ENCODE measurements at regions not wholly inside any gene's neighbourhood (a gene's known extent, or its start where the extent isn't known, plus 50 kb on each side); places are given as distances from the start of the nearest gene placed in this dataset.

- no peak overlapping the region for H3K27ac Mint-ChIP-seq (ENCODE audit: unreplicated experiment)
- no peaks in the 10 kb centered on the region for H3K4me1 Mint-ChIP-seq (ENCODE audit: low read depth, unreplicated experiment)
- no peak overlapping the region for H3K4me3 Mint-ChIP-seq (ENCODE audit: unreplicated experiment)
- H3K9me3 Mint-ChIP-seq (ENCODE audit: unreplicated experiment) = peaks cover 1% of the 10 kb centered on the region
- no peaks in the 10 kb centered on the region for H3K36me3 Mint-ChIP-seq (ENCODE audit: unreplicated experiment)
- DNase-seq = no peak
- H3K27me3 Mint-ChIP-seq (ENCODE audit: unreplicated experiment) = no peaks in the 10 kb centered on the region
- no peak for TF ChIP-seq CTCF (IDR thresholded peaks at IDR 0.05; ENCODE audit: partially characterized antibody, unreplicated experiment)
Measured at GRCh38 chr20:22720206-22720605, 135.8 kb upstream of the FOXA2 start.

GRCh38 chr20:22722811-22723210, 138.4 kb upstream of the FOXA2 start:
- no peaks in the 10 kb centered on the region for H3K36me3 Mint-ChIP-seq (ENCODE audit: unreplicated experiment)
- no peak overlapping the region for H3K27ac Mint-ChIP-seq (ENCODE audit: unreplicated experiment)
- H3K9me3 Mint-ChIP-seq (ENCODE audit: unreplicated experiment) = peaks cover 1% of the 10 kb centered on the region
- H3K4me3 Mint-ChIP-seq (ENCODE audit: unreplicated experiment) = no peak overlapping the region
- no peak for TF ChIP-seq CTCF (IDR thresholded peaks at IDR 0.05; ENCODE audit: partially characterized antibody, unreplicated experiment)
- DNase-seq = no peak
- no peaks in the 10 kb centered on the region for H3K4me1 Mint-ChIP-seq (ENCODE audit: low read depth, unreplicated experiment)
- H3K27me3 Mint-ChIP-seq (ENCODE audit: unreplicated experiment) = no peaks in the 10 kb centered on the region

GRCh38 chr20:22723659-22724058, 139.3 kb upstream of the FOXA2 start:
- no peak overlapping the region for H3K27ac Mint-ChIP-seq (ENCODE audit: unreplicated experiment)
- no peak for TF ChIP-seq CTCF (IDR thresholded peaks at IDR 0.05; ENCODE audit: partially characterized antibody, unreplicated experiment)
- H3K36me3 Mint-ChIP-seq (ENCODE audit: unreplicated experiment) = no peaks in the 10 kb centered on the region
- DNase-seq = no peak
- no peak overlapping the region for H3K4me3 Mint-ChIP-seq (ENCODE audit: unreplicated experiment)
- peaks cover 1% of the 10 kb centered on the region for H3K9me3 Mint-ChIP-seq (ENCODE audit: unreplicated experiment)
- H3K4me1 Mint-ChIP-seq (ENCODE audit: low read depth, unreplicated experiment) = no peaks in the 10 kb centered on the region
- no peaks in the 10 kb centered on the region for H3K27me3 Mint-ChIP-seq (ENCODE audit: unreplicated experiment)

GRCh38 chr20:22728146-22728745, 143.9 kb upstream of the FOXA2 start:
- no peak overlapping the region for H3K27ac Mint-ChIP-seq (ENCODE audit: unreplicated experiment)
- DNase-seq = no peak

More at GRCh38 chr20:22728146-22728745, 143.9 kb upstream of the FOXA2 start:
- Mint-ChIP-seq H3K36me3 (ENCODE audit: unreplicated experiment) (no peaks in the 10 kb centered on the region), H3K9me3 (ENCODE audit: unreplicated experiment) (no peaks in the 10 kb centered on the region), H3K27me3 (ENCODE audit: unreplicated experiment) (peaks cover 6% of the 10 kb centered on the region), H3K4me1 (ENCODE audit: low read depth, unreplicated experiment) (no peaks in the 10 kb centered on the region), H3K4me3 (ENCODE audit: unreplicated experiment) (no peak overlapping the region)
- no peak for TF ChIP-seq CTCF (IDR thresholded peaks at IDR 0.05; ENCODE audit: partially characterized antibody, unreplicated experiment)

Measured in glutamatergic neuron (in vitro differentiated cells).